ENCODE measurements at regions not wholly inside any gene's neighbourhood (a gene's known extent, or its start where the extent isn't known, plus 50 kb on each side); places are given as distances from the start of the nearest gene placed in this dataset.

GRCh38 chr2:18401471-18401870 lies 159.0 kb downstream of the RDH14 start:
- intact Hi-C loops (cut with DNase I), result no loop called here
- no peaks in the 10 kb centered on the region for H3K27me3 ChIP-seq
- no peak overlapping the region for H3K27ac ChIP-seq
- no peaks in the 10 kb centered on the region for H3K9me3 ChIP-seq
- DNase-seq, result no peak
- 64 to 71% methylated on average over 4 of the region's 4 CpGs for WGBS, 2 donors
- no peaks in the 10 kb centered on the region for H3K36me3 ChIP-seq
- H3K4me3 ChIP-seq, result no peak overlapping the region
- TF ChIP-seq POLR2A (IDR thresholded peaks at IDR 0.05) (no peak), CTCF (IDR thresholded peaks at IDR 0.05) (no peak)
- H3K4me1 ChIP-seq, result no peaks in the 10 kb centered on the region

DNA sequence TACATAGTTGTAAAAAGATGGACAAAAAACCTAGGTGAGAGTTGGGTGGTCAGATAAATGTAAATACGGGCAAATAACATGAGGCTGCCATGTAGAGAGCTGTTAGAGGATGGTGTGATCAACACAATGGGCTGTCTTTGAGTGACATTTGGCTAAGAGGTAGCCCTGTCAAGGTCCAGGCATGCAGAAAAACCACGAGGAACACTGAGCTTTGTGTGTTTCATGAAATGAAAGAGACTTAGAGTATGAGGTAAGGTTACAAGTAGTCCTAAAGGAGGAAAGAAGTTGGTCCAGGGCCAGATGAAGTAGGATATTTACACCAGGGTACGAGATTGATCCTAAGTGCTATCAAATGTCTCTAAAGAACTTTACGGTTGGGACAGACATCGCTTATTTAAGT lies 160.9 kb downstream of the RDH14 start:
- intact Hi-C loops (cut with DNase I), result no loop called here
- DNase-seq, result no peak
- TF ChIP-seq CTCF (IDR thresholded peaks at IDR 0.05), result no peak
- no peak for TF ChIP-seq POLR2A (IDR thresholded peaks at IDR 0.05)
- 79 to 82% methylated on average over 5 of the region's 5 CpGs for WGBS, 2 donors
- no peaks in the 10 kb centered on the region for H3K36me3 ChIP-seq
- no peaks in the 10 kb centered on the region for H3K9me3 ChIP-seq
- H3K27me3 ChIP-seq, result no peaks in the 10 kb centered on the region
- no peak overlapping the region for H3K4me3 ChIP-seq
- no peaks in the 10 kb centered on the region for H3K4me1 ChIP-seq
- H3K27ac ChIP-seq, result no peak overlapping the region

GRCh38 chr2:18398833-18399232 lies 161.6 kb downstream of the RDH14 start:
- intact Hi-C loops (cut with DNase I), result no loop called here
- no peaks in the 10 kb centered on the region for H3K36me3 ChIP-seq
- H3K27me3 ChIP-seq, result no peaks in the 10 kb centered on the region

GRCh38 chr2:18396329-18397010 lies 164.0 kb downstream of the RDH14 start:
- H3K9me3 ChIP-seq, result no peaks in the 10 kb centered on the region
- 54 to 65% methylated on average over 6 to 8 of the region's 9 CpGs for WGBS, 2 donors
- DNase-seq, result no peak
- H3K36me3 ChIP-seq, result no peaks in the 10 kb centered on the region
- TF ChIP-seq POLR2A (IDR thresholded peaks at IDR 0.05) (no peak), CTCF (IDR thresholded peaks at IDR 0.05) (no peak)
- H3K27me3 ChIP-seq, result no peaks in the 10 kb centered on the region
- intact Hi-C loops (cut with DNase I), result no loop called here
- H3K4me3 ChIP-seq, result no peak overlapping the region
- H3K27ac ChIP-seq, result no peak overlapping the region
- H3K4me1 ChIP-seq, result no peaks in the 10 kb centered on the region

More at GRCh38 chr2:18398833-18399232, 161.6 kb downstream of the RDH14 start:
- no peak overlapping the region for H3K27ac ChIP-seq
- WGBS, 2 donors, result 77 to 79% methylated on average over 1 of the region's 1 CpG
- H3K4me1 ChIP-seq, result no peaks in the 10 kb centered on the region
- DNase-seq, result no peak
- no peak overlapping the region for H3K4me3 ChIP-seq
- no peaks in the 10 kb centered on the region for H3K9me3 ChIP-seq
- TF ChIP-seq POLR2A (IDR thresholded peaks at IDR 0.05) (no peak), CTCF (IDR thresholded peaks at IDR 0.05) (no peak)

GRCh38 chr2:18395555-18395954 lies 164.9 kb downstream of the RDH14 start:
- H3K36me3 ChIP-seq, result no peaks in the 10 kb centered on the region
- DNase-seq, result no peak
- H3K4me1 ChIP-seq, result no peaks in the 10 kb centered on the region
- H3K9me3 ChIP-seq, result no peaks in the 10 kb centered on the region
- no peak overlapping the region for H3K27ac ChIP-seq
- no peak overlapping the region for H3K4me3 ChIP-seq
- H3K27me3 ChIP-seq, result no peaks in the 10 kb centered on the region
- intact Hi-C loops (cut with DNase I), result no loop called here
- TF ChIP-seq POLR2A (IDR thresholded peaks at IDR 0.05) (no peak), CTCF (IDR thresholded peaks at IDR 0.05) (no peak)
- WGBS, 2 donors, result 77 to 87% methylated on average over 5 of the region's 5 CpGs

Data from esophagus squamous epithelium (tissue), 5 donors.